SU-DHL-6 (cell line): ENCODE measurements at regions not wholly inside any gene's neighbourhood (a gene's known extent, or its start where the extent isn't known, plus 50 kb on each side); places are given as distances from the start of the nearest gene placed in this dataset.

Experiments used
- H2AFZ ChIP-seq: fragments of 200-600 bp; sonication (generic); 2 replicates; pipeline ENCODE4 v1.6.1; 2014; ENCODE audit warnings: low read depth, mild to moderate bottlenecking, moderate library complexity, mixed read lengths, antibody characterized with exemption, low read length; ENCODE audit not compliant: severe bottlenecking
- H3F3A ChIP-seq: fragments of 200-600 bp; shearing (Covaris generic); 2 replicates; pipeline ENCODE4 v1.6.0; 2016; ENCODE audit warnings: antibody characterized with exemption, mild to moderate bottlenecking; ENCODE audit not compliant: insufficient read depth
- H3K27ac ChIP-seq: fragments of 200-600 bp; sonication (generic); 2 replicates; pipeline ENCODE4 v1.5.1; 2016; ENCODE audit warnings: low read depth, mild to moderate bottlenecking, low read length, moderate library complexity, mixed read lengths
- H3K27me3 ChIP-seq: fragments of 200-600 bp; sonication (generic), shearing (Covaris generic); 2 replicates; pipeline ENCODE4 v1.6.0; 2014; ENCODE audit warnings: mild to moderate bottlenecking, low read length
- H3K36me3 ChIP-seq: fragments of 200-600 bp; sonication (generic); 2 replicates; pipeline ENCODE4 v1.6.1; 2014; ENCODE audit warnings: mild to moderate bottlenecking, low read length, mixed read lengths
- H3K4me2 ChIP-seq: fragments of 300-600, 200-600 bp; shearing (Covaris generic), sonication (generic); 2 replicates; pipeline ENCODE4 v1.6.0; 2014; ENCODE audit warnings: low read length, low read depth, mild to moderate bottlenecking; ENCODE audit not compliant: poor library complexity, severe bottlenecking
- H3K4me3 ChIP-seq: fragments of 200-600 bp; sonication (generic); 2 replicates; pipeline ENCODE4 v1.5.1; 2014; ENCODE audit warnings: antibody characterized with exemption, low read length, mild to moderate bottlenecking, mixed read lengths; ENCODE audit not compliant: insufficient read depth, poor library complexity, severe bottlenecking
- H3K79me2 ChIP-seq: fragments of 200-600 bp; sonication (generic); 2 replicates; pipeline ENCODE4 v1.6.1; 2014; ENCODE audit warnings: mild to moderate bottlenecking, low read length, moderate library complexity; ENCODE audit not compliant: insufficient read depth
- H3K9ac ChIP-seq: fragments of 200-600 bp; sonication (generic); 2 replicates; pipeline ENCODE4 v1.7.0; 2014; ENCODE audit warnings: mild to moderate bottlenecking, low read length
- H3K9me2 ChIP-seq: fragments of 200-600 bp; sonication (generic); replicated peaks from 2 replicates; pipeline ENCODE4 v1.6.1; 2014; ENCODE audit warnings: low read length; ENCODE audit not compliant: insufficient read depth
- H3K9me3 ChIP-seq: fragments of 200-600 bp; sonication (generic); 2 replicates; pipeline ENCODE4 v1.6.1; 2014; ENCODE audit warnings: low read length, mixed read lengths; ENCODE audit not compliant: insufficient read depth
- H4K20me1 ChIP-seq: fragments of 200-600 bp; sonication (generic); 2 replicates; pipeline ENCODE4 v1.6.1; 2014; ENCODE audit warnings: low read depth, mild to moderate bottlenecking, antibody characterized with exemption, low read length, moderate library complexity, mixed read lengths
- CTCF ChIP-seq: fragments of 200-600 bp; sonication (generic); IDR thresholded peaks from one replicate; pipeline ENCODE4 v1.5.1; 2017; ENCODE audit warnings: antibody characterized with exemption, mild to moderate bottlenecking, low read length, moderate library complexity; ENCODE audit not compliant: insufficient read depth, poor library complexity, severe bottlenecking
- EZH2phosphoT487 ChIP-seq: fragments of 200-600 bp; sonication (generic), shearing (Covaris generic); conservative IDR thresholded peaks from 2 replicates; pipeline ENCODE4 v1.6.1; 2018; ENCODE audit warnings: mild to moderate bottlenecking, antibody characterized with exemption, low read length, moderate library complexity, mixed read lengths

GRCh38 chr10:129343141-129343540, 123.9 kb upstream of the MGMT start:
- Histone ChIP-seq H3K4me3 (no peak overlapping the region), H4K20me1 (no peaks in the 10 kb centered on the region), H3K4me2 (no peak overlapping the region), H3F3A (no peaks in the 10 kb centered on the region), H3K9ac (no peak overlapping the region), H3K79me2 (no peaks in the 10 kb centered on the region), H3K27me3 (no peaks in the 10 kb centered on the region), H3K9me2 (no peaks in the 10 kb centered on the region), H3K27ac (no peak overlapping the region), H3K9me3 (no peaks in the 10 kb centered on the region), H3K36me3 (no peaks in the 10 kb centered on the region), H2AFZ (no peak overlapping the region)
- TF ChIP-seq EZH2phosphoT487: no peak
- no peak for TF ChIP-seq CTCF

GRCh38 chr10:129344103-129344502, 122.9 kb upstream of the MGMT start:
- Histone ChIP-seq H3K4me3 (no peak overlapping the region), H3K27ac (no peak overlapping the region), H2AFZ (no peak overlapping the region), H3K27me3 (no peaks in the 10 kb centered on the region), H4K20me1 (no peaks in the 10 kb centered on the region), H3K9me2 (no peaks in the 10 kb centered on the region), H3F3A (no peaks in the 10 kb centered on the region), H3K9me3 (no peaks in the 10 kb centered on the region), H3K36me3 (no peaks in the 10 kb centered on the region), H3K79me2 (no peaks in the 10 kb centered on the region), H3K9ac (no peak overlapping the region), H3K4me2 (no peak overlapping the region)
- TF ChIP-seq EZH2phosphoT487 (no peak), CTCF (no peak)

GRCh38 chr10:129344731-129345355, 122.2 kb upstream of the MGMT start:
- Histone ChIP-seq H3K4me3 (no peak overlapping the region), H3K36me3 (no peaks in the 10 kb centered on the region), H3K9me3 (no peaks in the 10 kb centered on the region), H2AFZ (no peak overlapping the region), H3K27me3 (no peaks in the 10 kb centered on the region), H3K79me2 (no peaks in the 10 kb centered on the region), H3K9ac (no peak overlapping the region), H3K27ac (no peak overlapping the region), H3K4me2 (no peak overlapping the region), H4K20me1 (no peaks in the 10 kb centered on the region), H3K9me2 (no peaks in the 10 kb centered on the region), H3F3A (no peaks in the 10 kb centered on the region)
- no peak for TF ChIP-seq EZH2phosphoT487
- TF ChIP-seq CTCF: no peak
